HepG2 (cell line): ENCODE measurements at regions not wholly inside any gene's neighbourhood (a gene's known extent, or its start where the extent isn't known, plus 50 kb on each side); places are given as distances from the start of the nearest gene placed in this dataset.

Source experiments
- FOXA3 ChIP-seq: IDR thresholded peaks from 2 replicates; pipeline ENCODE4 v1.6.1; 2016; ENCODE audit warnings: missing genetic modification reagents, missing compliant biosample characterization
- PHB2 ChIP-seq: fragments of 450-650 bp; IDR thresholded peaks from 2 replicates; pipeline ENCODE4 v1.6.1; 2018; ENCODE audit not compliant: partially characterized antibody
- TGIF2 ChIP-seq: IDR thresholded peaks from 2 replicates; pipeline ENCODE4 v1.6.1; 2016; ENCODE audit warnings: control low read depth, missing compliant biosample characterization
- ZNF260 ChIP-seq: sonication (generic); formaldehyde crosslinking; IDR thresholded peaks from 2 replicates; pipeline ENCODE4 v1.4.0; 2020; ENCODE audit warnings: missing genetic modification reagents, low read depth, mild to moderate bottlenecking, borderline replicate concordance
- ZNF362 ChIP-seq: sonication (generic); formaldehyde crosslinking; IDR thresholded peaks from 2 replicates; pipeline ENCODE4 v1.4.0; 2020; ENCODE audit warnings: missing genetic modification reagents, mild to moderate bottlenecking, borderline replicate concordance
- ZSCAN29 ChIP-seq: sonication (generic); formaldehyde crosslinking; conservative IDR thresholded peaks from 2 replicates; pipeline ENCODE4 v1.4.0; 2020; ENCODE audit warnings: mild to moderate bottlenecking, missing genetic modification reagents
- TF ChIP-seq, protein P1 (sequence below): sonication (generic); IDR thresholded peaks from 2 replicates; pipeline ENCODE4 v1.6.1; 2016; ENCODE audit warnings: low read depth, borderline replicate concordance
- TF ChIP-seq, protein P2 (sequence below): sonication (generic); formaldehyde crosslinking; IDR thresholded peaks from 2 replicates; pipeline ENCODE4 v1.8.1; 2023; ENCODE audit warnings: missing genetic modification reagents, inconsistent platforms, borderline replicate concordance

GRCh38 chr2:191597186-191597751 is 80.7 kb upstream of the NABP1 start:
- TF ChIP-seq FOXA3 (CRISPR knock-in tag) = no peak
- TF ChIP-seq, protein P1, sequence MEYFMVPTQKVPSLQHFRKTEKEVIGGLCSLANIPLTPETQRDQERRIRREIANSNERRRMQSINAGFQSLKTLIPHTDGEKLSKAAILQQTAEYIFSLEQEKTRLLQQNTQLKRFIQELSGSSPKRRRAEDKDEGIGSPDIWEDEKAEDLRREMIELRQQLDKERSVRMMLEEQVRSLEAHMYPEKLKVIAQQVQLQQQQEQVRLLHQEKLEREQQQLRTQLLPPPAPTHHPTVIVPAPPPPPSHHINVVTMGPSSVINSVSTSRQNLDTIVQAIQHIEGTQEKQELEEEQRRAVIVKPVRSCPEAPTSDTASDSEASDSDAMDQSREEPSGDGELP = no peak
- no peak for TF ChIP-seq ZNF362 (CRISPR knock-in tag)
- TF ChIP-seq, protein P2, sequence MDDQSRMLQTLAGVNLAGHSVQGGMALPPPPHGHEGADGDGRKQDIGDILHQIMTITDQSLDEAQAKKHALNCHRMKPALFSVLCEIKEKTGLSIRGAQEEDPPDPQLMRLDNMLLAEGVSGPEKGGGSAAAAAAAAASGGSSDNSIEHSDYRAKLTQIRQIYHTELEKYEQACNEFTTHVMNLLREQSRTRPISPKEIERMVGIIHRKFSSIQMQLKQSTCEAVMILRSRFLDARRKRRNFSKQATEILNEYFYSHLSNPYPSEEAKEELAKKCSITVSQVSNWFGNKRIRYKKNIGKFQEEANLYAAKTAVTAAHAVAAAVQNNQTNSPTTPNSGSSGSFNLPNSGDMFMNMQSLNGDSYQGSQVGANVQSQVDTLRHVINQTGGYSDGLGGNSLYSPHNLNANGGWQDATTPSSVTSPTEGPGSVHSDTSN (CRISPR knock-in tag) = no peak
- no peak for TF ChIP-seq TGIF2
- no peak for TF ChIP-seq ZSCAN29
- TF ChIP-seq PHB2 = no peak
- no peak for TF ChIP-seq ZNF260 (CRISPR knock-in tag)
